ENCODE measurements at regions not wholly inside any gene's neighbourhood (a gene's known extent, or its start where the extent isn't known, plus 50 kb on each side); places are given as distances from the start of the nearest gene placed in this dataset.
"Not testable (repeated sequence)": the region's sequence is repeated elsewhere in the genome, so short reads cannot be mapped to it uniquely, and the experiment has no call there.

DNA sequence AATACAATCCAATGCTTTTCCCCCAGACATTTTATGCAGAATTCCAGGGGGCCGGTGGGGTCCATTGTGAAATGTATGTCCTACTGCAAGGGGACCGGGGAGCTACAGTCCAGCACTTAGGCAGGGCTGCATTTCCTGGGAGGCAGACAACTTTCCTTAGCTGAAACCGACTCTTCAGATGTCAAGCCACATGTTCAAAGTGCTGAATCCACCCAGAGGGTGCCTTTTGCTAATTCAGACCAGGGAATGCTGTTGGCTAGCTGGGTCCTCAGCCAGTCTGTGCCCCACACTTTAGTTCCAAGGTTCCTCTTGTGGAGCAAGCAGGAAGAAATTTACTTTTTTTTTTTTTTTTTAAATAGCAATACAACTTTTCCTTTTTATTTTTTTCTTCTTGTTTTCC lies 219.5 kb upstream of the LRTM1 start:
- no peak for DNase-seq (ENCODE audit: low spot score)
- H3K27me3 Mint-ChIP-seq (ENCODE audit: unreplicated experiment), result no peaks in the 10 kb centered on the region
- H3K27ac Mint-ChIP-seq (ENCODE audit: unreplicated experiment), result no peak overlapping the region
- TF ChIP-seq, protein P1, sequence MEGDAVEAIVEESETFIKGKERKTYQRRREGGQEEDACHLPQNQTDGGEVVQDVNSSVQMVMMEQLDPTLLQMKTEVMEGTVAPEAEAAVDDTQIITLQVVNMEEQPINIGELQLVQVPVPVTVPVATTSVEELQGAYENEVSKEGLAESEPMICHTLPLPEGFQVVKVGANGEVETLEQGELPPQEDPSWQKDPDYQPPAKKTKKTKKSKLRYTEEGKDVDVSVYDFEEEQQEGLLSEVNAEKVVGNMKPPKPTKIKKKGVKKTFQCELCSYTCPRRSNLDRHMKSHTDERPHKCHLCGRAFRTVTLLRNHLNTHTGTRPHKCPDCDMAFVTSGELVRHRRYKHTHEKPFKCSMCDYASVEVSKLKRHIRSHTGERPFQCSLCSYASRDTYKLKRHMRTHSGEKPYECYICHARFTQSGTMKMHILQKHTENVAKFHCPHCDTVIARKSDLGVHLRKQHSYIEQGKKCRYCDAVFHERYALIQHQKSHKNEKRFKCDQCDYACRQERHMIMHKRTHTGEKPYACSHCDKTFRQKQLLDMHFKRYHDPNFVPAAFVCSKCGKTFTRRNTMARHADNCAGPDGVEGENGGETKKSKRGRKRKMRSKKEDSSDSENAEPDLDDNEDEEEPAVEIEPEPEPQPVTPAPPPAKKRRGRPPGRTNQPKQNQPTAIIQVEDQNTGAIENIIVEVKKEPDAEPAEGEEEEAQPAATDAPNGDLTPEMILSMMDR (IDR thresholded peaks at IDR 0.05; ENCODE audit: unreplicated experiment), result no peak
- H3K4me1 Mint-ChIP-seq (ENCODE audit: unreplicated experiment), result no peaks in the 10 kb centered on the region
- H3K9me3 Mint-ChIP-seq (ENCODE audit: unreplicated experiment), result no peaks in the 10 kb centered on the region
- no peaks in the 10 kb centered on the region for H3K36me3 Mint-ChIP-seq (ENCODE audit: low read depth, unreplicated experiment)
- H3K4me3 Mint-ChIP-seq (ENCODE audit: unreplicated experiment), result no peak overlapping the region

DNA sequence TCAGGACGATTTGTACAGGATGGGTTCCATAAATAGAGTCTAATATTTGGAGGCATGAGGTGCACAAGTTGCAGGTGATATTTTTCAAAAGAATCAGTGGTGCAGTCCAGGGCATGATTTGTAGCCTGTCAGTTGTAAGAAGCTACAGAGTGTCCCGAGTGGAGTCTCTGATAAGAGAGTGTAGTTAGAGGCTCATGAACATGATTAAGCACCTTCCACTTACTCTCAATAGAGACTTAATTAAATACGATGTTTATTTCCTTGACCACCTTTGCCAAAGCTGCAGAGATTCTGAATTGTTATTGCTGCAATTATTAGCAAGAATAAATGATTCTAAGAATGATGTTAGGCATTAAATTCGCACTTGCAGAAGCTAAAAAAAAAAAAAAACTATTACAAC lies 218.4 kb upstream of the LRTM1 start:
- H3K36me3 Mint-ChIP-seq (ENCODE audit: low read depth, unreplicated experiment), result no peaks in the 10 kb centered on the region
- no peaks in the 10 kb centered on the region for H3K27me3 Mint-ChIP-seq (ENCODE audit: unreplicated experiment)
- H3K9me3 Mint-ChIP-seq (ENCODE audit: unreplicated experiment), result no peaks in the 10 kb centered on the region
- no peak for DNase-seq (ENCODE audit: low spot score)
- H3K4me1 Mint-ChIP-seq (ENCODE audit: unreplicated experiment), result no peaks in the 10 kb centered on the region
- H3K4me3 Mint-ChIP-seq (ENCODE audit: unreplicated experiment), result no peak overlapping the region
- no peak overlapping the region for H3K27ac Mint-ChIP-seq (ENCODE audit: unreplicated experiment)
- TF ChIP-seq, protein P1 (IDR thresholded peaks at IDR 0.05; ENCODE audit: unreplicated experiment), result no peak

DNA sequence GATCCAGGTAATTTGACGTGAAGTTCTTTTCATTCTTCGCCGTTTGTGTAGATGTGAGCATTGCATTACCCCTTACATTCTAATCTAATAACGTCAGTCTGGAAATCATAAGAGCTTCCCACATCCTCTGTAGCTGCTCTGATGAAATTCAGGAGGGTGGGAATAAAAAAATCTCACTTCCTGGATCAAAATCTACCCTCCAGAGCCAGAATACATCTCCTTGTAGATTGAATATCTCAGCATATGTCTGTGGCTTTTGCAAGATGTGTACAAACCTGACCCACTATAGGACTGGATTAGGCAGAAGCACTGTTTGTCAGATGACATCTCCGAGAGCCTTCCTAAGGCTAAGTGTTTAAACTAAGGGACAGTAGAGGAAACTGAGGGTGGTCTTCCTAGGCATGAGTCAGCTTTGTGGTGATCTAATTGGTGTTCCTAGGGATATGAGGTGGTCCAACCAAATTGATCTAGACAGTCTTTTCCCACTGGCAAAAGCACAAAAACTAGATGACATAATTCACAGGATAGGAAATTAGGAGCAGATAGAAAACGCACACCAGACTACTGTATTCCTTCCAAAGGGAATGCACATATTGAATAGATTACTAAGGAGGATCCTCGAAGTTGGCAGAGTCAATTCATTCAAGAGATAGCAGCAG lies 216.3 kb upstream of the LRTM1 start:
- TF ChIP-seq, protein P1 (IDR thresholded peaks at IDR 0.05; ENCODE audit: unreplicated experiment), result no peak
- no peak for DNase-seq (ENCODE audit: low spot score)
- Mint-ChIP-seq H3K27ac (ENCODE audit: unreplicated experiment) (no peak overlapping the region), H3K4me3 (ENCODE audit: unreplicated experiment) (no peak overlapping the region), H3K4me1 (ENCODE audit: unreplicated experiment) (no peaks in the 10 kb centered on the region), H3K36me3 (ENCODE audit: low read depth, unreplicated experiment) (no peaks in the 10 kb centered on the region), H3K27me3 (ENCODE audit: unreplicated experiment) (no peaks in the 10 kb centered on the region), H3K9me3 (ENCODE audit: unreplicated experiment) (no peaks in the 10 kb centered on the region)

DNA sequence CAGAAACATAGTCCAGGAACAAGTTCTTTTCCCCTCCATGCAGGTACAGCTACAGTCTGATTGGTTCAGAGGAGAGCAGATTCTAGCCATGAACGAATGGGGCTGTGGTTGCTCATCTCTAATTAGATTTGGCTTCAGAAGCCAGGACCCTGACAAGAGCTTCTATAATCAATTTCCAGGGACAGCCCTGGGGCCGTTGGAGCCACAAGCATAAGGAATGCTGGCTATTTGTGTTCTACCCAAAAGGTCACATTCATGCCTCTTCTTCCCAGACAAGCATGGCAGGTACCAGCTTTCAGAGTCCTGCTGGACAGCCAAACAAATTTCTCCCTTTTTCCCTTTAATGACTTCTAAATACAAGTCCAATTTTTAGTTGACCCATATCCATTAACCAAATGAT lies 215.5 kb upstream of the LRTM1 start:
- Mint-ChIP-seq H3K4me1 (ENCODE audit: unreplicated experiment) (no peaks in the 10 kb centered on the region), H3K27ac (ENCODE audit: unreplicated experiment) (no peak overlapping the region), H3K4me3 (ENCODE audit: unreplicated experiment) (no peak overlapping the region), H3K27me3 (ENCODE audit: unreplicated experiment) (no peaks in the 10 kb centered on the region), H3K36me3 (ENCODE audit: low read depth, unreplicated experiment) (no peaks in the 10 kb centered on the region), H3K9me3 (ENCODE audit: unreplicated experiment) (no peaks in the 10 kb centered on the region)
- TF ChIP-seq, protein P1 (IDR thresholded peaks at IDR 0.05; ENCODE audit: unreplicated experiment), result no peak
- DNase-seq (ENCODE audit: low spot score), result no peak

DNA sequence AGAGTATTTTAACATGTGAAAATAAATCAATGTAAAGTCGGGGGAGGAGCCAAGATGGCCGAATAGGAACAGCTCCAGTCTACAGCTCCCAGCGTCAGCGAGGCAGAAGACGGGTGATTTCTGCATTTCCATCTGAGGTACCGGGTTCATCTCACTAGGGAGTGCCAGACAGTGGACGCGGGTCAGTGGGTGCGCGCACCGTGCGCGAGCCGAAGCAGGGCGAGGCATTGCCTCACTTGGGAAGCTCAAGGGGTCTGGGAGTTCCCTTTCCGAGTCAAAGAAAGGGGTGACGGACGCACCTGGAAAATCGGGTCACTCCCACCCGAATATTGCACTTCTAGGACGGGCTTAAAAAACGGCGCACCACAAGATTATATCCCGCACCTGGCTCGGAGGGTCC lies 208.4 kb upstream of the LRTM1 start:
- H3K4me1 Mint-ChIP-seq (ENCODE audit: unreplicated experiment); H3K9me3 Mint-ChIP-seq (ENCODE audit: unreplicated experiment); H3K27me3 Mint-ChIP-seq (ENCODE audit: unreplicated experiment); H3K4me3 Mint-ChIP-seq (ENCODE audit: unreplicated experiment); DNase-seq (ENCODE audit: low spot score); H3K36me3 Mint-ChIP-seq (ENCODE audit: low read depth, unreplicated experiment); H3K27ac Mint-ChIP-seq (ENCODE audit: unreplicated experiment): not testable (repeated sequence)
